GM19023 (cell line): ENCODE measurements at regions not wholly inside any gene's neighbourhood (a gene's known extent, or its start where the extent isn't known, plus 50 kb on each side); places are given as distances from the start of the nearest gene placed in this dataset.
"Not testable (repeated sequence)": the region's sequence is repeated elsewhere in the genome, so short reads cannot be mapped to it uniquely, and the experiment has no call there.

Source experiments
- ATAC-seq: cut with Tn5 transposase; IDR thresholded peaks from one replicate; pipeline ENCODE4 v1.9.1; 2021; ENCODE audit warnings: mild to moderate bottlenecking, moderate library complexity; ENCODE audit not compliant: unreplicated experiment

DNA sequence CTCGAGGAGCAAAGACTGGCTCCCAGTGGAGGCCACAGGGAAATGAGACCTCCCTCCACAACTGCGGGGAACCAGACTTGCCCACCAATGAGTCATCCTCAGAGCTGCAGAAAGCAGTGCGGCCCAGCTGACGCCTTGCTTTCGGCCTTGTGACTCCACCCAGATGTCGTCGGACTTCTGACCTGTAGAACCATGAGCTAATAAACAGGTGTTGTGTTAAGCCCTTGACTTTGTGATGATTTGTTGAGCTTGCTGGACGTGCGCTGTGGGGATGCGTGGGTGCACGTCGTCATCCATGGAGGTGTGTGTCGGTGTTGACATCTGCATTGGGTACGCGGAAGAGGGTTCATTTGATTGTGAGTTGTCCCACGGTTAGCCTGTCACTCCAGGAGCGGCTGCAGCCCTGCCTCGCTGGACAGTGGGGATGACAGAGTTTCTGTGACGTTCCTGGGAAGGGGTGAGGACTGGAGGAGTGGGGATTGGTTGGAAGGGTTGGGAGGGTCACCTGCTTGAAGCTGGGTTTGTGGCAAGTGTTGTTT is 154.1 kb downstream of the SH3BP4 start:
- ATAC-seq = no peak

DNA sequence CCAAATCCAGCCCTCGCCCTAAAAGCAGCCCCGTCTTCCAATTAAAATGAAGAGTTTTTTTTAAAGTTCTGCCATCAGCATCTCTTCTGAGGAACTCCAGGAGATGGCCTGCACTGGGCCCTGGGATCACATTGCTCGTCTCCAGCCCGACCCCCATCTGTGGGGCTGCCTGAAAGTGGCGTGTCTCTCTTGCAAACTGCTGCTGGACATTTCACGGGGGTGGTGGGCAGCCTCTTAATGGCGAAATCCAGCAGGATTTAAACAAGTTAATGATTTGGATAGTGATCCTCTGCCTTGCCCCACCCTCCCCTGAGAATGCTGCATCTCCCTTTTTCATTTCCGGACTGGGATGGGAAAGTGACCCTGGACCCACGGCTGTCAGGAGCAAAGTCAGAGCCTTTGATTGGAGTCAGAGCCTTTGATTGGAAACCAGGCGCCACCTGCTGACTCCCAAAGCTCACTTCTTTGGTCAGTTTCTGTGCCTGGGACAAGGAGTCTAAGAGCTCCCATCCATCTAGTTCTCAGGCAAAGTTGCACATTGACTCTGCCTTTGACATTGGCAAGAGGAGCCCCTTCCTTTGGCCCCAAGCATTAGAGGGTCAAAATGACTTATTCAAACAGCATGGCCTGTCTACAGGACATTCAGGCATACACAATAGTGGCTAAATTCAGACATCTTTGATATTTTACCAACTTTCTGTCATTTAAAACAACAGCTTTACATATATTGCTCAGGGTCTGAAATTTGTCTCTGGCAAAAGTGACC is 155.2 kb downstream of the SH3BP4 start:
- no peak for ATAC-seq

DNA sequence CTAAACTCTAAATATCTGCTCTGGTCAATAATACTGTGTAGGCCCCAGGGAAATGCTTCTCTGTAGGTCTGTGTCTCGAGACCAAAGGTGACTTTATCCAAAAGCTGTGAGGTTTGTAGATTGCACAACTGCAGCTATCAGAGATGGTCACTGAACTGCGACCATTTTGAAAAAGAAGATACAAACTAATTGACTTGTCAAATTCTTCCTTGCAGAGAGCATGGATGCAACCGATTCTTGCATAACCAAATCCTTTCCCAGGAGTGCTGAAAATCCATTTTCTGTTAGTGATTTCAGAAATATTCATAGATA is 155.8 kb downstream of the SH3BP4 start:
- ATAC-seq = no peak

DNA sequence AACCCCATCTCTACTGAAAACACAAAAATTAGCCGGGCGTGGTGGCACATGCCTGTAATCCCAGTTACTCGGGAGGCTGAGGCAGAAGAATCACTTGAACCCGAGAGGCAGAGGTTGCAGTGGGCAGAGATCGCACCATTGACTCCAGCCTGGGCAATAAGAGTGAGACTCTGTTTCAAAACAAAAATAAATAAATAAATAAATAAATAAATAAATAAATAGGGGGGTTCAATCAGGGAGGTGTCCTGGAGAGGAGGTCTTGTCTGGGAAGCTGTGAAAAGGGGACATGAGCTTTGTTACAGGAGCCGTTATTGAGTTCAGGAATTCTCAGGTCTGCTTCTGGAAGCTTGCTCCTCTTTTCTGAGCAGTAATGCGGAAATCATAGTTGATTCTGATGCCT is 157.7 kb downstream of the SH3BP4 start:
- not testable (repeated sequence) for ATAC-seq

DNA sequence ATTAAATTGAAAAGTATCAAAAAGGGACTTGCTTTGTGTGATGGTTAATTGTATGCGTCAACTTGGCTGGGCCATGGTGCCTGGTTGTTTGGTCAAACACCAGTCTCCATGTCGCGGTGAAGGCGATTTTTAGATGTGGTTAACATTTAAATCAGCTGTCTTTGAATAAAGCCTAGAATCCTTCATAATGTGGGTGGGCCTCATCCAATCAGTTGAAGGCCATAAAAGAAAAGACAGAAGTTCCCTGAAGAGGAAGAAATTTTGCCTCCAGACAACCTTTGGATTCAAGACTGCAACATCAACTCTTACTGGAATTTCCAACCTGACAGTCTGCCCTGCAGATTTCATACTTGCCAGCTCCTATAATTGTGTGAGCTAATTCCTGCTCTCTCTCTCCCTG is 160.5 kb downstream of the SH3BP4 start:
- ATAC-seq = no peak

DNA sequence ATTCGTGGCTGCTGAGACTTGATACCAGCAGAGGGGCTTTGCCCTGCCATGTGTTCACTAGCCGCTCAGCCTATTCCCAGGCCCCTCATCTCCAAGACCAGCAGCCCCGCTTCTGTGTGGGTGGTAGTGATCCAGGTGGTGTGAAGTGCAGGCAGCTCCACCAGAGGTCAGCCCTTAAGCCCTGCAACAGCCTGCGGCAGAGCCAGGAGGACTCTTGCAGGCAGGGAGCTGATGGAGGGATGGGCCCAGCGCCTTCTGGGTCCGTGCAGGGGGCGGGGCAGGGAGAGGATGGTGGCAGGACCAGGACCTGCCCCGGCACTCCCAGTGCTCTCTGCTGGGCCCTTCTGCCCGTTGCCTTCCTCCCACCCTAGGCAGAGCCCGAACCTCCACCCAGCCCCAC is 162.0 kb downstream of the SH3BP4 start:
- ATAC-seq = no peak

DNA sequence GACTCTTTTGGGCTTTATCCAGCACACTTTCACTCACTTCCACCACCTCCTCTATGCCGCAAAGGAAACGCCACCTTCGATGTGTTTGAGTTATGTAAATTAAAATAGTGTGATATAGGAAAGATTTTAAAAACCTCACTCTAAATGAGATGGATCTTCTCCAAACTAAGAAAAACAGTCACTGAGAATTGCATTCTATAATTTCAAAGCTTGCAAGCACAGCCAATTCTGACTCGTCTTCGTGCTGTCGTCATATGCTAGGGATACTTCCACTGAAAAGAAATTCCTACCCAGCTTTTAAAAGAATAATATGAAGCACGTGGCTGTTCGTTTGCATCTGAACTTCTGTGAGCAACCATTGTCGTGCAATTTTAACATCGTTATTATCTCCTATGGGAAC is 162.5 kb downstream of the SH3BP4 start:
- ATAC-seq = no peak

DNA sequence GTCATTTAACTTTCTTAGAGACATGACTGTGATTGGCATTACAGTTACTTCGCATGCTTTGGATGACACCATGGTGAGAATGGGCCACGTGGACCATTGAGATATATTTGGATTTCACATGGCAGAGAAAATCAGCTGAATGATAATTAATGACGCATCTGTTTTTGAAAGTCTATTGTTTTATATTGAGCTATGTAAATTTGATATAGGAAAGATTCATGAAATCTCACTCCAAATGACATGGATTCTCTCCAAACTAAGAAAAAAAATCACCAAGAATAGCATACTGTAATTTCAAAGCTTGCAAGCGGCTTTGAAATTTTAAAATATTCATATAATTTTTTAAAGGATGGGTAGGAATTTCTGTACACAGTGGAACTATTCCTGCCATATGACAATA is 163.7 kb downstream of the SH3BP4 start:
- no peak for ATAC-seq

DNA sequence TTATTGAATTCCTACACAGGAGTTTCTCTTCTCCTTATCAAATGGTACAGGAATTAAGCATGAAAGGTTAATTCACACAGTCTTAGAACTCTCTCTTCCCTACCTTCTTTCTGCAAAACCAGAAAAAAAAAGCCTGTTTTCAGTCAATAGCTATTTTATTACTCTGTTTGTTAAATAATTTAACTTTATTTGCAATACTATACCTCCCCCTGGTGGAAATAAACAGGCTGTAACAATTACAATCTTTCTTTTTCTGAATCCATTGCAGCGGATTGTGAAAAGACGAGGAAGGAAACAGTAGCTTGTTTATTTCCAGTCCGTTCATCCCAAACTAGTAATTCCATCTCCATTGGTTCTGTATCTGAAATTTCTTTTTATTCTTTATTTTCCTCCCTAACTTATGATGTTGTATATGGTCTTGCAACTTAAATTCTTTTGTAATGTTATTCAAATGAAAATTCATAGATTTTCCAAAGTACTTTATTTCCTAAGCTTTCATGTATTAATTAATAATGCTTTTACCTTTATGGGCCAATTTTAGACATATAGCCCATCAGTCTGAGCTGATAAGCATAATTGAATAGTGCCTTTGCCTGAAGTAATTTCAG is 165.2 kb downstream of the SH3BP4 start:
- no peak for ATAC-seq

DNA sequence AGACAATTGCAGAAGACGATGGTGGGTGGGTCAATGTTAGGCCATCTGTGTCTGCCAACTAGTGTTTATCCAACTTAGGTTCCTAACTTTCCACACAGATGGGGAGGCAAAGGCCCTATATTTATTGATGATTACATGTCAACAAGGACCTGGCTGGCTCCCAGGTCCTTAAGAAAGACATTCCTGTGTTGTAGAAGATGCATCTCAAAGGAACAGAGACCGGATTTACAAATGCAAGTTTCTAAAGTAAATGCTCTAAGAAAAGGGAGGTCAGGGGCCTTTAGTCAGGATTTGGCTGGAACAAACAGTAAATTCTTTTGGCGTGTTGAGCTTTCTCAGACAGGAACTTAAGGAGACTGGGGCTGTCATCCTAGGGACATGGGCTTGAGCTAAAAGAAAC is 175.0 kb downstream of the SH3BP4 start:
- no peak for ATAC-seq

DNA sequence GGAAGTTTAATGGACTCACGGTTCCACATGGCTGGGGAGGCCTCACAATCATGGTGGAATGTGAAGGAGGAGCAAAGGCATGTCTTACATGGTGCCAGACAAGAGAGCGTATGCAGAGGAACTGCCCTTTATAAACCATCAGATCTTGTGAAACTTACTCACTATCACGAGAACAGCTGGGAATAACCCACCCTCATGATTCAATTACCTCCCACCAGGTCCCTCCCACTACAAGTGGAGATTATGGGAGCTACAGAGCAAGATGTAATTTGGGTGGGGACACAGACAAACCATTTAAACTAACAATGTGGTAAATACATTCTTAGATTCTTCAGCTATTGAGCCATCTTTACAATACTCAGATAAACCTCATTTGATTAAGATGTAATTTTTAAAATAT is 176.1 kb downstream of the SH3BP4 start:
- ATAC-seq = no peak

DNA sequence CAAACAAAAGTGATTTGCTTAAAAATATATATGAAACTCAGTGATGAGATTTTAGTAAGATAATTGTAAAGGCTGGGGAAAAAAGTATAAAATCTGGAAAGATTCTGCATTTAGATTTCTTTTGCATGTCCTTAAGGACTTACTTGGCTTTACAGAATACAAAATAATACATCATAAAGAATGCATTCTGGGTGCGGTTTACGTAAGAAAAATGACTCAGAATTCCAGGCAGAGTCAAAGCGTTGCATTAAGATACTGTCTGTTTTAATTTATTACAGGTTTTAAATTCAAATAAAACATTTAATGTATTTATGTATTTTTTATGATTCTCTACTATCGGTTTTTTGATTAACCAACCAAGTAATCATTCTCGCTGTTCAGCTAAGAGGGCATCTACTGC is 178.0 kb downstream of the SH3BP4 start:
- no peak for ATAC-seq

DNA sequence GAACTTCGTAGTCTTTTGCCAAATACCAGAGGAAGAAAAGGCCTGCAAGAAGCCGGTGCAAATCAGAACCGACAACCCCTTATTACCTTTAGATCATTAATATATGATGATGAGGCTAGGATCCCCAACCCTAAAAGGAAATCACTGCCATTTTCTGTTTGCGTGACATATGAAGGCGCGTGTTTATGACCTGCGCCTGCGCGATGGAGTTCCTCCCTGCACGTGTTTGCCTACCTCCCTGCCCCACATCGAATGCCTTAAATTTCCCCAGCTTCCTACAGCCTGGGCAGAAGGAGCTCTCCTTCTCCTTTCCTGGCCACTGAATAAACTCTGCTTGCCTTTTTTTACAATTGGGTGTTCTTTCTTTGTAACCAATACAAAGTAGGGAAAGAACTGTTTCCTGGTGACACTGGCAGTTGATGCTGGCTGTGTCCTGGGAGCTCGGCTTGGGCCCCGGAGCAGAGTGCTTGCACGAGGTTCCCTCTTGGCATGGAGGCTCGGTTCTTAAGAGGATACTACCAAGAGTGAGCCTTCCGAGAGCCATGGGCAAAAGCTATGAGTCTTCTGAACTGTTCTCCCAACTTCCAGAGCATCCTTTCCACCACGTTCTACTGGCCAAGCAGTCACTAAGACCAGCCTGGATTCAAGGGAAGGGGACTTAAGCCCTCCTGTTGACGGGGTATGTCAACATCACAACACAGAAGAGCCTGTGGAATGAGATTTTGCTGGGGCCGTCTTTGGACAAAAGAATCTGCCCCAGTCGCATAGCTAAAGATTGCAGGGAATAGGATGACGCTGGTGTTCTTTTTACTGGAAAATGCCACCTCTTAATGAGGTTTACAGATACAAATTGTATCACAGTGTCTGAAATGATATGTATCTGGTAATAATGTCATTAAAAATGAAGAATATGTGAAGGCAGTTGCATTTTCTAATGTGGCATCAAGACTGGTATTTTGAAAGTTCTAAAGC is 179.8 kb downstream of the SH3BP4 start:
- ATAC-seq = no peak

DNA sequence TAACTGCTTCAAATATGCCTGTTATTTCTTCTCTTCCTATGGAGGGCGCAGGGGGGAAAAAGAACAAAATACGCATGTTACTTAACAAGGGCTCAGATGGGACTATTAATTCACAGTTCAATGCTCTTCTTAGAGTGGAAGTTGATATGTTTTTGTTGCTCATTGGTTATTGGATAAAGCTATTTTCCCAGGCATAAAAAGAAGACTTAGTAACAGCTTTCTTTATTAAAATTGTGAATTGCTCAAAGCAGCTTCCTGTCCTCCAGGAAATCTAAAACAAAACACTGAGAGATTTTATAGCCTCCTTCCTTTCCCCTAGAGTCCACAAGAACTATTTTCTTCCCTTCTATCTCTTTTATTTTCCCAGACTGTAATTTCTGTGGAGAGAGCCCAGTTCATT is 180.8 kb downstream of the SH3BP4 start:
- ATAC-seq = no peak

DNA sequence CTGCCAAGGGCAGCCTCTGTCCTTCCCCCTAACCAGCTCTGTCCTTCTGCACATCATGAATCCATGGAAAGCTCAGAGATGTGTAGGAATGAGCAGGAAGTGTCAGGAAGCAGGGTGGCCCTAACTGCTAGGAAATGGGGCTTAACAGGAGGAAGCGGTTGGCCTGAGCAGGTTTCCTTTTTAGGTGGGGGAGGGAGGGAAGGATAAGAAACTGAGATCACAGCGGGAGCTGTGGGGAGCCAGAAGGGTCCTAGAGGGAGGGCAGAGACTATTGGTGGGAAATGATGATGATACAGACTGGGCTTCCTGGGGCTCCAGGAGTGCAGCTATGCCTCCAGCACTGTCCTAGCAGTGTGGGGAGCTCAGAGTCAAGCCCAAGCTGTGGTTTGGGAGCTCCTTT is 182.0 kb downstream of the SH3BP4 start:
- ATAC-seq = no peak

DNA sequence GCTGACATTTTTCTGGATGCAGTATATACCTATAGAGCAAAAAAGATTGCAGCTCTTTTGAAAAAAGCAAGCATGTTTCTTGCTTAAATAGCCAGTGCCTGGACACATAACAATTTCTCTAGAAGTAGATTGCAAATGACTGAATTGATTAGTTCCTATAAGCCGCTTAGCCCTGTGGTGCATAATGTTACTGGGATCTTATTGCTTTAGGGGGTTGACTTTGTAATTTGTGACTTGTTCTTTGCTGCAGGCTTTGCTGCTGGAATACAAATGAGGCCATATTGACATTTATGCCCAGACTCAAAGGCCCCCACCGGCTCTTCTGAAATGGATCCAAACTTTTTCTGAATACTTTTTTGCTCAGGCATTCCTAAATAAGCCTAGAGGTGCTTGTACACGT is 182.6 kb downstream of the SH3BP4 start:
- ATAC-seq = no peak

DNA sequence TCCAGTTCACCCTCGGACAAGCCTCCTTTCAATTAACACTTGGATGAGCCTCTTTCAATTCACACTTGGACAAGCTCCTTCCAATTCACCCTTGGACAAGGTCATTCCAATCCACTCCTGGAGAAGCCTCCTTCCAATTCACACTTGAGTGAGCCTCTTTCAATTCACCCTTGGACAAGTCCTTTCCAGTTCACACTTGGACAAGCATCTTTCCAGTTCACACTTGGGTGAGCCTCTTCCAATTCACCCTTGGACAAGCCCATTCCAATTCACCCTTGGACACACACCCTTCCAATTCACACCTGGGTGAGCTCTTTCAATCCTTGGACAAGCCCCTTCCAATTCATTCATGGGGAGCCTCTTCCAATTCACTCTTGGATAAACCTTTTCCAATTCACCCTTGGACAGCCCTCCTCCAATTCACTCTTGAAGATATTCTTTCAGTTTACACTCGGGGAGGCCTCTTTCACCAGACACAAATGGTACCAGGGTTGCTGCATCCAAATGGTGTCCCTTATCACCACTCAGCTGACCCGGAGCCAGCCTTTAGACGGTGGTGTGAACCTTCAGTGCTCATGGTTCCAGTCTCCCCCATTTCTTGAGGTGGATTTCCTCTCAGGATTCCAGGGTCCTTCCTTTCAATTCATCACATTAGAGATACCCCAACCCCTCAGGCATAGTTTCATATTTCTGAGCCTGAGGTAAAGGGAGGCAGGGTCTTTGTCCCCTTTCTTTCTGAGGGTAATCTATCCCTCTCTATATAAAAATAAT is 183.6 kb downstream of the SH3BP4 start:
- no peak for ATAC-seq

DNA sequence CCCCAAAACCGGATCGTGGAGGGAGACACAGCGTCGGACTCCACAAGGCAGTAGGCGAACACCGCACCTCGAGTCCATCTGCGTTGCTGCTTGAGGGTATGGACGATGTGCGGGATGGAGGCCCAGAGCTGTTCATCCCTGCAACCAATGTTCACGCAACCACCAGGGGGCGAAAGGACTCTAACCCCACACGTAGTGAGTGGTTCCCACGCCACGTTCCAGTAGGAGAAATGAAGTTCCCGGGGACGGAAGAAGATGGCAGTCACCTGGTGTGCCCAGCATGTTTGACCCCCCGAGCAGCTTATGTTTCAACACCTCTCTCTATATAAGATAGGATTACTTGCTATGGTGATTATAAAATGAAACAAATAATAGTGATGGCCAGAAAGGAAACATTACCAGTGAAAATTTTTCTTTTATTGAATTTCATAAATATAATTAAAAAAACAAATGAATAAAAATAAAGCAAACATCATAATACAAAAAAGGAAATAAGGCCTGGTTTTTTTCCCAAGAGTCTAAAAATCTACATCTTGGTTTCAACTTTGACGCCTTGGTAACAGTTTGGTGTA is 184.3 kb downstream of the SH3BP4 start:
- ATAC-seq = no peak

DNA sequence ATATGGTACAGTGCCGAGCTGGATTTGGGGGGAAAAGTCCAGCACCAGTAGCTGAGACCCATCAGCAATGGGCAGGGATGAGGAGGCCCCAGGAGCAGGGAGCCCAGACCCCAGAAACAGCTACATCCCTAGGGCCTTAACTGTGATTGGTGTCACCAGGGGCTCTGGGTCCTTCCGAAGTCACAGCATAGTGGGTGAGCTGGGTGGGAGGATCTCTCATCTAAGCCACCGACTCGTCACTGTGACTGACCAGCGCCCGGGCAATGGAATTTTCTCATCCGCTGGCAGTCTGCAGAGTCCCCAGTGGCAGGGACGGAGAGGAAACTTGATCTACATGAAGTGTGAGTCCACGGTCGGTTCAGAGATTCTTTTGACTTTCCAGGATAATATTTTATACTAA is 186.5 kb downstream of the SH3BP4 start:
- ATAC-seq = no peak

DNA sequence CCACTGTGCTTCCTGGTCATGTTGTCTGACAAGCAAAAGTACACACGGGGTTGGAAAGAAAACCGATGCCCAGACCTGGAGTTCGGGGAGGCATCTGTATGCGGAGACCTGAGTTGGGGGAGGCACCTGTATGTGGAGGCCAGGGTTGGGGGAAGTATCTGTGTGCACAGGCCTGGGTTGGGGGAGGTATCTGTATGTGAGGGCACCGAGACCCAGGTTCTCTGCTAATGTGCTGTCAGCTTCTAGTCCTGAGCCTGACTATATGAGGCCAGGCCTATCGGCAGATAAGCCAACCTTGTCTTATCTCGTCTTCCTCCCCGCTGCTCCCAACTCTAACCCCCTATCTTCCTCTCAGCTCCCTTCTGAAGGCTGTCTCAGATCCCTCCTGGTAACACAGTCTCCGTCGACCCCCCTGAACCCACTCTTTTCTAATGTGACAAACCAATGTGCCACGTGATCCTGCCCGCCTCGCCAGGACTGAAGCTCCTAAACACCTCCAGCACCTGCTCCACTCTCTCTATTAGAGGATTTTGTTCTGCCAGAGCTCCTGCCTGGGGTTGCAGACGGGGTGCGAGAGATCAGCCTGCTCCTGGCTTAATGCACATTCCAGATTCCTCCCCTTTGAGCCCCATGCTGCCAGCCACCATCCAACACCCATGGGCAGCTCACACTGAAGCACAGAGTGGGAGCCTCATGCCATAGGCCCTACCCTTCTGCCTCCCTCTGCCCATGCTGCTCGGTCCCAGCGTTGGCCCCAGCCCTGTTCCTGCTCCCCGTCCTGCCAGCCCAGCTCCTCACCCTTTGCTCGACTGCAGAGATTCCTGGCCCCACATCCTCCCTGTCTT is 188.4 kb downstream of the SH3BP4 start:
- no peak for ATAC-seq
